HG03442 (cell line): ENCODE measurements at regions not wholly inside any gene's neighbourhood (a gene's known extent, or its start where the extent isn't known, plus 50 kb on each side); places are given as distances from the start of the nearest gene placed in this dataset.

Experiments used
- ATAC-seq: cut with Tn5 transposase; IDR thresholded peaks from one replicate; pipeline ENCODE4 v1.9.1; 2021; ENCODE audit warnings: mild to moderate bottlenecking, moderate library complexity; ENCODE audit not compliant: unreplicated experiment

GRCh38 chr3:167958141-167958540, 137.6 kb downstream of the GOLIM4 start:
- no peak for ATAC-seq

DNA sequence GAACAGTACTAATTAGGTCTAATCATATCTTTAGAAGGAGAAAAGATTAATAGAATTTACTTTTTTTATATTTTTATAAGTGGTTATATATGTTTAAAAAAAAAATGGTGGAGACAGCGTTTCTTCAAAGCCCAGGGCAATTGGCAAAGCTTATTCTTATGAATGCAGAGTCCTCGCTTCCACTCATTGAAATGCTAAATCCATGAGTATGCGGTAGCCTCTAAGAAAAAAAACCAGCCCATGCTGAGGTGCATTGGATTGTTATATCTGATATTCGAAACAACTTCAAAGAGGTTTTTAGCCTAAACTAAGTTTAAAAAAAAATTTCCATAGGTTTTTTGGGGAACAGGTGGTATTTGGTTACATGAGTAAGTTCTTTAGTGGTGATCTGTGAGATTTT, 142.8 kb downstream of the GOLIM4 start:
- no peak for ATAC-seq

DNA sequence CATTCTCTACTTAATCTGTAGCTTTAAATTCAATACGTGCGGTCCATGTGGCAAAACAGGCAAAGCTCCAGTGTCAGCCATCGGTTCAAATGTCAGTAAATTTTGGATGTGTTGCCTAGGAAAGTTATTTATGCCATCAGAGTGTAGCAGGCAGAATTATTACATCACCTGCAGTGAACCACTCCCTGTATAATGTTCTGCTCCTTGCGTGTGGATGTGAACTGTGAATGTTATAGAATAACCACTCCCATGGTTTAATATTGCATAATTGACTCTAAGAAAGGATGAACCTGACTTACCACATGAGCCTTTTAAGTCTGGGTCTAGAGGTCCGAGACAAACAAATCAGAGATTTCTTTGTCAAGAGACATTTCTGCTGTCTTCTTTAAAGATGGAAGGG, 145.5 kb downstream of the GOLIM4 start:
- no peak for ATAC-seq

DNA sequence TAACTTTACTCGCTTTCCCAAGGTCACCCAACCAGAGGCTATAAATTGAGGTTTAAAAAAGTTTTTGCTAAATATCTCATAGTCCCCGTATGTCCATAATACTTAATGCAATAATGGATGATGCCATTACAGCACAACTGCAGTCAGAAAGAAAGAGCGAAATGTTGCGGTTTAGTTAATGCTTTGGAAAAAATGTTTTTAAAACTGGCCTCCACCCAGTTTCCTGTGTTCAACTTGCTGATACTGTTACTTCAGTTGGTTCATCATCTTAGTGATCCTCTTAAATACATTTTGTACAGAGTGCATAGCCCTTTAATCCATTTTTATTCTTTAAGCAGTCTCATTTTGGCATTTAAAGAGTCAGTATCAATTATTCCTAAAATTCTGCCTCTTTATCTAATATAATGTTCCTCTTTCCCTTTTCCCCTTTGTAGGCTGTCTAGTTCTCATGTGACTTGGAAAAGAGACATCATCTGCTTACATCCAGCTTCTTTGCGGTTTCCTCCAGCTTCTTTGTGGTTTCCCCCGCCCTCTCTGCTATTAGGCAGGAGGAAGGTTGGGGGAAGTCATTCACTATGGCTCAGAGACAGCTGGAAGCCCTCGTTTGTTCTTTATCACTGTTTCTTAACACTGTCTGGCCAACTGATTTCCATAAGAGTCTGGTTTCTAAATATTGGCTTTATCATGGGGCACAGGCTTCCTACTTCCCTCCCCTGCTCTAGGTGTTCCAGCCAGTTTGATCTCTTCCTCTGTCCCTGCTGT, 154.3 kb downstream of the GOLIM4 start:
- ATAC-seq: no peak

DNA sequence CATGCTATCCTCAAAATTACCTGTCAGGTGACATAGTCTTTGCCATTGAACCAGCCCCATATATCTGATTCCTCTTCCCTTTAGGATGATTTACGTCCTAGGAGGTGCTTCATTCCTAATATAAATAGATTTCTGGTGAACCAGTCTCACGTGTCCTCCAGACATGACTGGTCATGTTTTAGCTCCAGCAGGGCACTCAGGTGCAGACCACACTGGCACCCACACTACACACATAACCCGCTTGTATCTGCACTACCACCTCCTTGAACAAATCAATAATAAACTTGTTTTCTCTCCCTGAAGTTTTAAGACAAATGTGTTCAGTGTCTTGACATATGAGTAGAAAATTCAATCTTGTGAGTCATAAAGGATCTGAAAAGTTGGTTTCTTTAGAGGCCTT, 155.5 kb downstream of the GOLIM4 start:
- no peak for ATAC-seq

GRCh38 chr3:167938516-167938915, 157.2 kb downstream of the GOLIM4 start:
- ATAC-seq: no peak

- ATAC-seq: no peak
Measured at GRCh38 chr3:167936019-167936418, 159.7 kb downstream of the GOLIM4 start.

DNA sequence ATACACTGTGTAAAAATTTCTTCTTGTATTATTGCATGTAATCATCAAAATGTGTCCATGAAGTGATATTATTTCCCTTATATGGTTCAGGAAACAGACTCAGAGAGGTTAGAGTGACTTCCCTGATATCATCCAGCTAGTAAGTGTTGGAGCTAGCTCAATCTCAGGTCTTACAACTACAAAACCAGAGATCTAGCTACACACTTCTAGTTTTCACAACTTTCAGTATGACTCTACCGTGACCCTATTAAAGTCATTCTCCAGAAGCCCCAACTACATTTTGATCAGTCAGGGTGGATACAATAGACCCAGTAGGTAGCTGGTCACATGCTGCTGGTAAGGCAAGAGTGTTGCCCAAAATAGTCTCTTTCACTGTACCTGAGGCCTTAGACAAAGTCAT, 165.3 kb downstream of the GOLIM4 start:
- no peak for ATAC-seq

DNA sequence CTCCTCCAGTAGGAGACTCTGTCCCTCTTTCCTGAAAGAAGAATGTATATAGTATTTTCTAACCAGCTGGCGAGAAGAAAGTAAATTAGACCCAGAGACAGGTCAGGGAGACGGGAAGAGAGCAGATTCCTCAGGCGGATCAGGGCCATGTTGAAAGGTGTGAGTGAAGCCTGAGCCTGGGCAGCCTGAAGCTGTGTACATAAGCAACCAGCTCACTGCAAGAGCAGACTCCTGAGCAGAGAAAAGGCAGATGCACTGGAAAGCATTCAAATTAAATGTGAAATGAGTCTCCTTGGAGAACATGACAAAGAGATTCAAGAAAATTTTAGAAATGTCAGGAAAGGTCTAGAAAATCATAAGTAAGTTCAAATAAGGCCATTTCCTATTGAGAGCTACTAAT, 165.8 kb downstream of the GOLIM4 start:
- ATAC-seq: no peak

GRCh38 chr3:167928381-167928780, 167.3 kb downstream of the GOLIM4 start:
- ATAC-seq: no peak

DNA sequence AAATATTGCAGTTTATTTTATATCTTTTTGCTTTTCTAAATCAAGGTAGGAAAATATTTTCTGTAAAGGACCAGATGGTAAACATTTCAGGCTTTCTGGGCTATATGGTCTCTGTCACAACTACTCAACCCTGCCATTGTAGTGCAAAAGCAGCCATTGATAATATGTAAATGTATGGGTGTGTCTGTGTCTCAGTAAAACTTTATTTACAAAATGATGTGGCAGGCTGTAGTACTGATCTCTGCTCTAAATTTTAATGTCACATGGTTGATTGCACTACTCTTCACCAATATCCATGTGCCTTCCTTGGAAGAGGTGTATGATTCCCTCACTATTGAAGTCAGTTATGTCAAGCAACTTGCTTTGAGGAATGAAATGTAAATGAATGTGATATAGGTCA, 175.0 kb downstream of the GOLIM4 start:
- no peak for ATAC-seq

- no peak for ATAC-seq
Measured at GRCh38 chr3:167919590-167919989, 176.1 kb downstream of the GOLIM4 start.

DNA sequence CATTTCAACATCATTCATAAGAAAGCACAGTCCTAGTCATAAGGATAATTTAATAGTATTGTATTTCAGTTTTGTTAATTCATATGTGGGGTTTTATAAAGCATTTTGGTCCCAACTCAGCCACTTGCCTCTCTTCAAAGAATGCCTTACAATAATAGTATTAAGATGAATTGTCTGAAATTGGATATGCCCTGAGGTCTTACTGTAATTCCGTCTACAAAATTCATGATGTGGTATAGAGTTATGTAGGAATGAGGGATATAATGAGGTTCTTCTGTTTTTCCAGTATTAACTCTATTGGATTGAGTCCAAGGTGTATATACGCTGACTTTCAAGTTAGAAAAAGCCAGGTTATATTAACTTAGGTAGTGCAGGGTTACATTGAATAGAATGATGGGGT, 177.0 kb downstream of the GOLIM4 start:
- ATAC-seq: no peak

DNA sequence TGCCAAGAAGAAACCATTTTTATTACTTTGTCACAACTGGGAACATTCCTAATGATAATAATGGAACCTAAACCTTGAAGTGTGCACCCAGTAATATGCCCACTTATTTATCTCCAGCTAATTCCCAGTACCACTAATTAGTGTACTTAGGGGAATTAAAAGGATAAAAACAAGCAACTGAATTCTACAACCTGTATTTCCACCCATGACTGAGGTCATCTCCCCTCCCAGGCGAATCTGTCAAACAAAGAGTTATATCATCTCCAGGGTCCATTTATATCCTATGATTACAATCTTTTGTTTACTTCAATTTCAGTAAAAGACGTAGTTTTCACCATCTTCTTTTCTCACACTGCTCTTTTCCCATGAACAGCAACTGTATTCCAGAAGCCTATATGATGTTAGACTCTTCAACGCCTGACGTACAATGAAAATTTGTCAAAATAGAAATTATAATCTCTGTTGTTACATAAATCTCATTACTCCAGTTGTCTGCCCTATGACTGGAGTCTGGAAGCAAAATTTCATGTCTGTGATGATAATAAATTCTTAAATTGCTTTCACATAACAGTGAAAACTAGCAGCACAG, 177.6 kb downstream of the GOLIM4 start:
- no peak for ATAC-seq

GRCh38 chr3:167913219-167913835, 177.8 kb downstream of the SERPINI1 start:
- no peak for ATAC-seq

DNA sequence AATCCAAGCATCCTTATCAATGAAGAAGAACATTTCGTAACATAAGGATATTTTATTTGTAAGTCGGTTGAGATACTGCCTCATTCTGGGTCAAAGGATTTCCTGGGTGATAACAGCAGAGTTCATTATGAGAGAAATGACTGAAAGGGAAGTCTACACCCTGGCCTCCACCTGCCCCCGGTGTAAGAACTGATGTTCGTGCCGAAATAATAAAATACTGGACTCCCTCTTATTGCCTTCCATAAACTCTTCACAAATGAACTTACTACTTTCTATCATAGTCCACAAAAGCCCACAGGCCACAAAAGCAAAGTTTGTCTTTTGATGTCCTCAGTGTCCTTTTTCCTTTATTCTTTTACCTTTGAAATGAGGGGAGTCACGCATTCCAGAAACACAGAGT, 174.4 kb downstream of the SERPINI1 start:
- ATAC-seq: no peak

DNA sequence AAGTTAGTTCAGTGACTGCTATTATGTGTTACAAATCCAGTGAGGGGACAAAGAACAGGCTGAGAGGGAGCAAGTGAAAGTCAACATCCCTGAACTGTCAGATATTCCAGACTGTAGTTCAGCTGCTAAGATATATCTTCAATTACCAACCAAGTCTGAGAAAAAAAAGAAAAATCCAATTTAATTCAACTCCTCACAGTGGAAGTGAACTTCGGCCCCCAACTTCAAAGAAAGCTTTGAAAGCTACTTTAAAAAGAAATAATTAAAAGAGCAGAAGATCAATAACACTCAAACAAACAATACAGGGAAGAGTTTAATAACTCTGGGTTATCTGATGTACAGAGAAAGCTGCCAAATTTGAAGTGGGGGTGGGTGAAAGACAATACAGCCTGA, 174.0 kb downstream of the SERPINI1 start:
- ATAC-seq: no peak

DNA sequence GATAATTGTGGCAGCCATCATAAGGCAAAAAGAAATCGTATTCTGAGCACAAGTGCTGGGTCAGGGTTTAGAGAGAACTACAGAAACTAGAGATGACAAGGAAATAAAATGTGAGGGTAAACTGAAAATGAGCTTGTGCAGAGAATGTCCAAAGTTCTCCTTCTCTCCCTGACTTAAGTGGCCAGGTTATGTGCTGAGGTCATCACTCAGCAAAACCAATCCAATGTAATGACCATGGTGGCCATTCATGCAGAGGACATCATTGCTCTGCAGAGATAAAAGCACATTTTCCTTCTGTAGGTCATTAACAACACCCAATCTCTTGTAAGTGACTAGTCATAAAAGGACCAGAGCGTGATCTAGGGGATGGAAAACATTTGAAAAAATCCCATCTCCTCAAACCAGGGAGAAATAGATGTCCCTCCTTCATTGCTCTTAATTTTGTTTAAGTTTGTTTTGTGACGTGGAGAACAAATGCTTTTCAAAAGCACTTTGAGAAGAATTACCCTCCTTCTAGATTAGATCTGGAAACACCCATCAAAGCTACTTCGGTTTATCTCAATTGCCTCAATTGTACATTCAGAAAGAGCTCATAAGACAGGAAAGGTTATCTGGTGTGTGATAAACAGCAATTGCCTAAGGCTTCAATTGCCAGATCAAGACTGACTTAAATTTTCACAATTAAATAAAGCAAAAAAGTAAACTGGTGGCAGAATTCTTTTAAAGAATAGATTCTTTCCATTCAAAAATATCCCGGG, 173.4 kb downstream of the SERPINI1 start:
- no peak for ATAC-seq

DNA sequence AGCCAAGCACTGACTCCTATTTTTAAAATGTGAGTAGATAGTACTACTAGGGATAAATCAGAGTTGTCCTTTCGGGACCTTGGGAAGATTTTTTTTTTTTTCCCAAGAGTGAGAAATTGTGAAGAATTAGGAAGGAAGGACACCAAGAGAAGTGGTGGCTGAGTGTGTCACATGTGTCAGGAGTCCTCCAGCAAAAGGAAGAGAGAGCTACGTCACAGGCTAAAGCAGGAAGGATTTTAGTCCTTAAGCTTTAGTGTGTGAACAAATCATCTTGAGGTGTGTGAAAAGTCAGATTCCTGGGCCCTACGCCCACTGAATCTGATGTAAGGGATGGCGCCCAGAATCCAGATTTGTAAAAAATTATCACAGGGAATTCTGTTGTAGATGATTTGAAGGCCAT, 172.7 kb downstream of the SERPINI1 start:
- ATAC-seq: no peak

GRCh38 chr3:167901138-167901537, 165.6 kb downstream of the SERPINI1 start:
- no peak for ATAC-seq

DNA sequence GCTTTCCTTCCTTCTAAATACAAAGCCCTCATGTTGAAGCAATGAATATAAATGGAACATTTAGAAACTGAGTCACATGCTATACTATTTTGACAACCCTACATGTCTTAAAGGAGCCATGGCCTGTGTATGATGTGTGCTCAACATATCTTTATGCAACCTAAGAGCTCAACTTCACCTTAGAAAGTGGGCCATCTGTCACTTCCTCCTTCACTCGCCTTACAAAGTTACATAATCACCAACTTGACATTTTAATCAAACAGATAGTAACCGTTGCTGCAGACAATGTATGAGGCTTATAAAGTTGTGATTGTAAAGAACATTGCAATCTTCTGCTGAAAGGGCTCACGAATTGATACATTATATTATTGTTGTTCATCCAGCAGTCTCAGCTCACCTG, 163.6 kb downstream of the SERPINI1 start:
- no peak for ATAC-seq

DNA sequence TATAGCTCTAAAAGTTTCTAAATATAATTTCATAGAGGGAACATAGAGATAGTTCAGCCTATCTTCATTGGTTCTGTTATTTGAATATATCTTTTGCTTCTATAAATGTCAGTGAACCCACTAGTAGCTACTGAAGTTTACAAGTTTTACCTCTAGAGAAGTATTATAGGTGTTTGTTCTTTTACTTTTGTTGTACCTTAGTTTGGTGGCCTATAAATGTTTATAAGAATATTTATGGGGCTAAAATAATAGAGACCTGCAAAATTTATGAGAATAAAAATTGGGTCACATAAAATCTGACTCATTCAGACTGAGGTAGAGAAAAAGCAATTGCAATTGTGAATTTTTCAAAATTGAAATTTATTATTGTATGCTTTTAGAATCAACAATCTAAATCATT, 162.6 kb downstream of the SERPINI1 start:
- ATAC-seq: no peak
